ENCODE measurements at regions not wholly inside any gene's neighbourhood (a gene's known extent, or its start where the extent isn't known, plus 50 kb on each side); places are given as distances from the start of the nearest gene placed in this dataset.

DNA sequence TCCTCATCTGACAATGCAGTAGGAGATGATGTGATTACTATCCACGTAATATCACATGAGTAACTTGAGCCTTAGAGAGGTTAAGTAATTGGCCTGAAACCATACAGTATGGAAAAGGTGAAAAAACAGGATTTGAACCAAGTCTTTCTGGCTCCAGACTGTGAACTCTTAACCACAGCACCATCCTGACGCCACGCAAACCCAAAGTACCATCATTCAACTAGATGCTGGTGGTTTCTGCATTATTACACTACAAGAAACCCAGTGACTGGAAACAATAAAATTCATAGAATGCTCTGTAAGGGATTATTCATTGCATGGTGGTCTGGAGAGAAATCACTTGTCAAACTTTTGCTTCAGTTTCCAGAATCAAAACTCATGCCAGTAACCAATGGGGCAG, 90.7 kb downstream of the MAB21L3 start:
- H3K4me3 ChIP-seq (ENCODE audit: low read depth, low read length): no peak overlapping the region
- DNase-seq (ENCODE audit: low read depth): no peak
- TF ChIP-seq CTCF (IDR thresholded peaks at IDR 0.05; ENCODE audit: insufficient read depth, low read depth, low read length, missing control alignments): no peak

GRCh38 chr1:116203181-116203723, 92.1 kb downstream of the MAB21L3 start:
- TF ChIP-seq CTCF (IDR thresholded peaks at IDR 0.05; ENCODE audit: insufficient read depth, low read depth, low read length, missing control alignments): no peak
- no peak overlapping the region for H3K4me3 ChIP-seq (ENCODE audit: low read depth, low read length)
- no peak for DNase-seq (ENCODE audit: low read depth)

DNA sequence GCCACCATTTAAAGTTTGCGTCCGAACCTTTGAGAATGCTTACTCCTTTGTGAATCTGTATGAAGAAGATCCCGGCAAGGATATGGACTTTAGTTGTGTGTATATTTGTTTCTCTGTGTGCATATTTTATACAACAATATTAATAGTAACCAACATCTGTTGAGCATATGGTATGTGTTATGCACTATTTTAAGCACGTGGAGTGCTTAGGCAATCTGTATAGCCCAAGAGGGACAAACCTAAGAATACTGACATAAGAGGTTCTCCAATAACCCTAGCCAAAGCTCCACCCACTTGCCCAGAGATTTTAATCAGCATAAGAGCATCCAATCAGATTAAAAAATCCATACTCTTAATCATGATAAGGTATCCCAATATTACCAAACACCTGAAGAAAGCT, 92.7 kb downstream of the MAB21L3 start:
- DNase-seq (ENCODE audit: low read depth): no peak
- no peak for TF ChIP-seq CTCF (IDR thresholded peaks at IDR 0.05; ENCODE audit: insufficient read depth, low read depth, low read length, missing control alignments)
- H3K4me3 ChIP-seq (ENCODE audit: low read depth, low read length): no peak overlapping the region

DNA sequence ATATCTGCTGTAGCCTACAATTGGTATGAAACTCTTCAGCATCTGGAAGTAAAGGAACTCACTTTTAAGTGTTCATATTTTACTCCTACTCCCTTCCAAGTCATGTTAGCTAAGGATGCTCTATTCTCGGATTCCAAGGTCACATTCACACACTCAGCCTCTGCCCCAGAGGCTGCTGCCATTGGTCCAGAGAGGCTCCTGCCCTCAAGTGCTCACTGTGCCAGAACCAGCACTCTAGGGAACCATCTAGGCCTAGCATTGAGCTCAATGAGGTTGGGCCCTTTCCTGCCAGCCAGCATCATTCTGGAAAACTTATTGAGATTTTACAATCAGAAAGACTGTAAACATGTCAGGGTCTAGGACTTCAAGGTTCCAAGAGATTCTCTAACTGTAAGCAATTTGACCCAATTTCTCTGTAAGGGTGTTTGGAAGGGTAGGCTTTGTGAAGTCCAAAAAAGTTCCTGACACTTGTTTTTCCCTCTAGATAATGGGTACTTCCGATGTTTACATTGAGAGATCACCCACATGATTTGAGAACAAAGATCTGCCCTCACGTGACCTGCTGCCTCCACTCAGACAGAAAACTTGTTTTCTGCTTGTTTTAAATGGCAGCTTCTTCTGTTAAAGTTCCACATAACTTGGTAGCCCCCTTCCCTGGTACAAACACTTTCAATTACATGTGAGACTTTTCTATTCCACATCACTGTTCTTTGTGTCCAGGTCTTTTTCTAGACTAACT, 94.9 kb downstream of the MAB21L3 start:
- TF ChIP-seq CTCF (IDR thresholded peaks at IDR 0.05; ENCODE audit: insufficient read depth, low read depth, low read length, missing control alignments): no peak
- no peak overlapping the region for H3K4me3 ChIP-seq (ENCODE audit: low read depth, low read length)
- DNase-seq (ENCODE audit: low read depth): no peak

DNA sequence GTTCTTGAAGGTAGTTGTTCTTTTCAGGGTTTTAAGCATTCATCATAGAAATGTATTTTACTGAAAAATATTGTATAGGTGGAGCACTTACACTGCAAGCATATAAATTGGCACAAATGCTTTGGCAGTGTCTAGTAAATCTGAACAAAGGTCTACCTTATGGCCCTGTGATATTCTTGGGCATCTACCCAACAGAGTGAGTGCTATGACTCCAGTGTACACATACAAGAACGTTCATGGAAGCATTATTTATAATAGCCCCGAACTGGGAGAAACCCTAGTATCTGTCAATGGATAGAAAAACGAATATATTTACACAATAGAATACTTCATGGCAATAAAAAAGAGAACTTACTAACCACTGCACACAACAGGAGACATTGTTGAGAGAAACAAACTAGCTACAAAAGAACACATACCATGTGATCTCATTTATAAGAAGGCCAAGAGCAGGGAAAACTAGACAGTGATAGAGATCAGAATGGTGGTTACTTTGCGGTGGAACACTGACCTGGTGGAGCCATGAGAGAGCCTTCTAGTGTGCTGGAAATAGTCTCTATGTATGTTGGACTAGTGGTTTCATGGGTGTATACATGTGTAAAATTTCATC, 96.0 kb downstream of the MAB21L3 start:
- no peak for TF ChIP-seq CTCF (IDR thresholded peaks at IDR 0.05; ENCODE audit: insufficient read depth, low read depth, low read length, missing control alignments)
- no peak for DNase-seq (ENCODE audit: low read depth)
- H3K4me3 ChIP-seq (ENCODE audit: low read depth, low read length): no peak overlapping the region

DNA sequence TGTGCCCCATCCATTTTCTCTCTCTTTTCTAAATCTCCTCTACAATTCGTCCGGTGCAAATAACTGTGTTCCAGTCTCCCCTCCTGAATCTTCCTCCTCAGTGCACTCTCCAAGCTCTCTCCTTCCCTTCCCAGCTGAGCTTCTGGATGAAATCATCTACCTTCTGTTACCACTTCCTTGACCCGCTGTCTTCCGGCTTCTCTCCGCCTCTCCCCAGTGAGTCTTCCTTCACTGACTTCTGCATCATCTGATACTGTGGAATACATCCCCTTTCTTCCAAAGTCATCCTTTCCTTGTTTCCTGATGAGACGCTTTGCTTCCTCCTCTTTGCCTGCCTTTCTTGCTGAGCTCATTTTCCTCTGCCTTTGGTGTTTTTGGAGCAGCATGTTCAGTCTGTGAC, 96.9 kb downstream of the MAB21L3 start:
- H3K4me3 ChIP-seq (ENCODE audit: low read depth, low read length): no peak overlapping the region
- no peak for TF ChIP-seq CTCF (IDR thresholded peaks at IDR 0.05; ENCODE audit: insufficient read depth, low read depth, low read length, missing control alignments)
- DNase-seq (ENCODE audit: low read depth): no peak

Data from GM12865 (cell line).